DND-41 (cell line): ENCODE measurements at regions not wholly inside any gene's neighbourhood (a gene's known extent, or its start where the extent isn't known, plus 50 kb on each side); places are given as distances from the start of the nearest gene placed in this dataset.

Experiments used
- EZH2 ChIP-seq: IDR thresholded peaks from 3 replicates; pipeline ENCODE4 v1.6.1; 2012; ENCODE audit warnings: borderline replicate concordance, low read depth, mild to moderate bottlenecking, moderate library complexity, low read length, inconsistent platforms; ENCODE audit not compliant: severe bottlenecking
- TF ChIP-seq, protein P1 (sequence below): IDR thresholded peaks from 2 replicates; pipeline ENCODE4 v1.5.1; 2012; ENCODE audit warnings: borderline replicate concordance, low read length, moderate library complexity, mild to moderate bottlenecking; ENCODE audit not compliant: poor library complexity, severe bottlenecking; ENCODE audit errors: extremely low read depth

DNA sequence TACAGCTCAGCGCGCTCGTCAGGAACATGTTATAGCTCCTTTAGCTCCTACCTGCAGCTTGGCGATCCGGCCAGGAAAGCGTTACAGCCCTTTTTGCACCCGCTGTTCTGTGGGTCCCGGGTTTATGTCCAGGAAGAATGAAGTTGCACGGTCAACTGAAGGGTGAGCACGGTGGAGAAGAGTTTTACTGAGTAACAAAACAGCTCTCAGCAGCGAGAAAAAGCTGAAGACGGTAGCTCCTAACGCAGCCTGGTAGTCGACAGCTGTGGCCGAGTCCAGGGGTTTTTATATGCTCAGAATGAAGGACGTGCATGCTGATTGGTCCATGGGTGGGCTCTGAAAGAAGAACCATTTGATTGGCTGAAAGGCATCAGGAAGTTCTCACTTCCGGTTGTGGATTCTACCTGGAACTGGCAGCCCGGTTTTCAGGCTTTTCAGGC lies 1830.1 kb upstream of the NUDT12 start:
- no peak for TF ChIP-seq EZH2
- TF ChIP-seq, protein P1, sequence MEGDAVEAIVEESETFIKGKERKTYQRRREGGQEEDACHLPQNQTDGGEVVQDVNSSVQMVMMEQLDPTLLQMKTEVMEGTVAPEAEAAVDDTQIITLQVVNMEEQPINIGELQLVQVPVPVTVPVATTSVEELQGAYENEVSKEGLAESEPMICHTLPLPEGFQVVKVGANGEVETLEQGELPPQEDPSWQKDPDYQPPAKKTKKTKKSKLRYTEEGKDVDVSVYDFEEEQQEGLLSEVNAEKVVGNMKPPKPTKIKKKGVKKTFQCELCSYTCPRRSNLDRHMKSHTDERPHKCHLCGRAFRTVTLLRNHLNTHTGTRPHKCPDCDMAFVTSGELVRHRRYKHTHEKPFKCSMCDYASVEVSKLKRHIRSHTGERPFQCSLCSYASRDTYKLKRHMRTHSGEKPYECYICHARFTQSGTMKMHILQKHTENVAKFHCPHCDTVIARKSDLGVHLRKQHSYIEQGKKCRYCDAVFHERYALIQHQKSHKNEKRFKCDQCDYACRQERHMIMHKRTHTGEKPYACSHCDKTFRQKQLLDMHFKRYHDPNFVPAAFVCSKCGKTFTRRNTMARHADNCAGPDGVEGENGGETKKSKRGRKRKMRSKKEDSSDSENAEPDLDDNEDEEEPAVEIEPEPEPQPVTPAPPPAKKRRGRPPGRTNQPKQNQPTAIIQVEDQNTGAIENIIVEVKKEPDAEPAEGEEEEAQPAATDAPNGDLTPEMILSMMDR: no peak
